ENCODE measurements at regions not wholly inside any gene's neighbourhood (a gene's known extent, or its start where the extent isn't known, plus 50 kb on each side); places are given as distances from the start of the nearest gene placed in this dataset.

- TF ChIP-seq CTCF (IDR thresholded peaks at IDR 0.05; ENCODE audit: low read length) (no peak), EZH2 (IDR thresholded peaks at IDR 0.05; ENCODE audit: borderline replicate concordance, low read length) (no peak)
Measured at GRCh38 chr2:14861181-14861580, 228.7 kb downstream of the LRATD1 start.

All from OCI-LY1 (cell line).